ENCODE measurements at regions not wholly inside any gene's neighbourhood (a gene's known extent, or its start where the extent isn't known, plus 50 kb on each side); places are given as distances from the start of the nearest gene placed in this dataset.

- no peak for TF ChIP-seq CTCF (IDR thresholded peaks at IDR 0.05)
- no peak for TF ChIP-seq POLR2AphosphoS5 (IDR thresholded peaks at IDR 0.05; ENCODE audit: low read depth, low read length)
- TF ChIP-seq, protein P1, sequence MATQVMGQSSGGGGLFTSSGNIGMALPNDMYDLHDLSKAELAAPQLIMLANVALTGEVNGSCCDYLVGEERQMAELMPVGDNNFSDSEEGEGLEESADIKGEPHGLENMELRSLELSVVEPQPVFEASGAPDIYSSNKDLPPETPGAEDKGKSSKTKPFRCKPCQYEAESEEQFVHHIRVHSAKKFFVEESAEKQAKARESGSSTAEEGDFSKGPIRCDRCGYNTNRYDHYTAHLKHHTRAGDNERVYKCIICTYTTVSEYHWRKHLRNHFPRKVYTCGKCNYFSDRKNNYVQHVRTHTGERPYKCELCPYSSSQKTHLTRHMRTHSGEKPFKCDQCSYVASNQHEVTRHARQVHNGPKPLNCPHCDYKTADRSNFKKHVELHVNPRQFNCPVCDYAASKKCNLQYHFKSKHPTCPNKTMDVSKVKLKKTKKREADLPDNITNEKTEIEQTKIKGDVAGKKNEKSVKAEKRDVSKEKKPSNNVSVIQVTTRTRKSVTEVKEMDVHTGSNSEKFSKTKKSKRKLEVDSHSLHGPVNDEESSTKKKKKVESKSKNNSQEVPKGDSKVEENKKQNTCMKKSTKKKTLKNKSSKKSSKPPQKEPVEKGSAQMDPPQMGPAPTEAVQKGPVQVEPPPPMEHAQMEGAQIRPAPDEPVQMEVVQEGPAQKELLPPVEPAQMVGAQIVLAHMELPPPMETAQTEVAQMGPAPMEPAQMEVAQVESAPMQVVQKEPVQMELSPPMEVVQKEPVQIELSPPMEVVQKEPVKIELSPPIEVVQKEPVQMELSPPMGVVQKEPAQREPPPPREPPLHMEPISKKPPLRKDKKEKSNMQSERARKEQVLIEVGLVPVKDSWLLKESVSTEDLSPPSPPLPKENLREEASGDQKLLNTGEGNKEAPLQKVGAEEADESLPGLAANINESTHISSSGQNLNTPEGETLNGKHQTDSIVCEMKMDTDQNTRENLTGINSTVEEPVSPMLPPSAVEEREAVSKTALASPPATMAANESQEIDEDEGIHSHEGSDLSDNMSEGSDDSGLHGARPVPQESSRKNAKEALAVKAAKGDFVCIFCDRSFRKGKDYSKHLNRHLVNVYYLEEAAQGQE (IDR thresholded peaks at IDR 0.05; ENCODE audit: insufficient read depth in 1 of 2, low read depth in 2 of 2, low read length in 1 of 2), result no peak
These were observed 1021.7 kb downstream of the GALC start for GRCh38 chr14:86971292-86971691.

All from Panc1 (cell line).